SK-N-SH (cell line): ENCODE measurements at regions not wholly inside any gene's neighbourhood (a gene's known extent, or its start where the extent isn't known, plus 50 kb on each side); places are given as distances from the start of the nearest gene placed in this dataset.

ENCODE experiments used
- CTCF ChIA-PET: fragments of 300-600, 350-600 bp; formaldehyde crosslinking; extraction: SDS; loops from one replicate; lab custom pipeline; 2021; lab: Yijun Ruan, JAX
- POLR2A ChIA-PET: fragments of 350-600 bp; sonication (Branson Sonifier 250); formaldehyde crosslinking; extraction: SDS; loops from one replicate; lab custom pipeline; 2020; ENCODE audit warnings: antibody characterized with exemption, inconsistent platforms; lab: Yijun Ruan, JAX
- DNase-seq: peaks from one replicate; pipeline ENCODE4 v3.0.0; 2012
- H2AFZ ChIP-seq: fragments of 200-600 bp; sonication (generic); 2 replicates; pipeline ENCODE4 v1.8.1; 2016; ENCODE audit warnings: antibody characterized with exemption, mild to moderate bottlenecking, low read depth
- H3F3A ChIP-seq: fragments of 200-600 bp; sonication (generic); replicated peaks from 2 replicates; pipeline ENCODE3; 2016; ENCODE audit warnings: antibody characterized with exemption, mild to moderate bottlenecking; ENCODE audit not compliant: insufficient read depth
- H3K27ac ChIP-seq, 2 experiments: fragments of 200-500 bp in 1 of 2; fragments of 200-600 bp in 1 of 2; sonication (Bioruptor generic) in 1 of 2; sonication (generic), shearing (Covaris generic) in 1 of 2; 2 replicates each; pipeline versions ENCODE4 v1.5.1 to v1.6.1; 2014 to 2016; ENCODE audit warnings: low read depth in 2 of 2, inconsistent platforms in 1 of 2, low read length in 1 of 2, mild to moderate bottlenecking in 1 of 2, mixed read lengths in 1 of 2
- H3K27me3 ChIP-seq: fragments of 200-600 bp; sonication (generic), shearing (Covaris generic); 2 replicates; pipeline ENCODE4 v1.6.1; 2016; ENCODE audit warnings: mixed run types; ENCODE audit not compliant: insufficient read depth
- H3K36me3 ChIP-seq, 2 experiments: fragments of 200-500 bp in 1 of 2; fragments of 200-600 bp in 1 of 2; sonication (Bioruptor generic) in 1 of 2; sonication (generic) in 1 of 2; replicated peaks in 1 of 2; 2 replicates each; pipeline versions ENCODE3 to v1.5.1; 2014 to 2016; ENCODE audit warnings: low read length in 1 of 2, mild to moderate bottlenecking in 1 of 2; ENCODE audit not compliant: insufficient read depth in 2 of 2, control insufficient read depth in 1 of 2
- H3K4me1 ChIP-seq, 2 experiments: fragments of 200-500 bp in 1 of 2; fragments of 200-600 bp in 1 of 2; sonication (Bioruptor generic) in 1 of 2; sonication (generic), shearing (Covaris generic) in 1 of 2; 2 replicates each; pipeline versions ENCODE4 v1.5.1 to v1.6.1; 2014 to 2016; ENCODE audit warnings: low read depth in 1 of 2, low read length in 1 of 2, mixed run types in 1 of 2; ENCODE audit not compliant: insufficient read depth in 2 of 2, control insufficient read depth in 1 of 2
- H3K4me2 ChIP-seq: fragments of 200-600 bp; sonication (generic), shearing (Covaris generic); 2 replicates; pipeline ENCODE4 v1.6.1; 2017; ENCODE audit warnings: mixed run types
- H3K4me3 ChIP-seq, 2 experiments: fragments of 200-500 bp in 1 of 2; fragments of 200-600 bp in 1 of 2; sonication (Bioruptor generic) in 1 of 2; sonication (generic), shearing (Covaris generic) in 1 of 2; 2 replicates each; pipeline versions ENCODE4 v1.5.1 to v1.8.1; 2014 to 2016; ENCODE audit warnings: low read depth in 2 of 2, inconsistent platforms in 1 of 2, low read length in 1 of 2, mild to moderate bottlenecking in 1 of 2, mixed read lengths in 1 of 2, moderate library complexity in 1 of 2
- H3K79me2 ChIP-seq: fragments of 200-600 bp; sonication (generic); 2 replicates; pipeline ENCODE4 v1.8.1; 2017; ENCODE audit warnings: mild to moderate bottlenecking; ENCODE audit not compliant: insufficient read depth
- H3K9ac ChIP-seq: fragments of 200-600 bp; sonication (generic); 2 replicates; pipeline ENCODE4 v1.6.1; 2017; ENCODE audit warnings: mixed run types
- H3K9me2 ChIP-seq: fragments of 200-600 bp; sonication (generic); 2 replicates; pipeline ENCODE4 v1.6.1; 2017; ENCODE audit warnings: mixed run types
- H3K9me3 ChIP-seq: fragments of 200-600 bp; sonication (generic); 2 replicates; pipeline ENCODE4 v1.6.1; 2017; ENCODE audit warnings: mixed run types, mild to moderate bottlenecking, moderate library complexity
- H4K20me1 ChIP-seq: fragments of 200-600 bp; sonication (generic); 2 replicates; pipeline ENCODE4 v1.6.1; 2017; ENCODE audit warnings: mild to moderate bottlenecking, mixed run types; ENCODE audit not compliant: insufficient read depth
- CHD2 ChIP-seq: fragments of 150-350 bp; IDR thresholded peaks from 2 replicates; pipeline ENCODE4 v1.6.1; 2018; ENCODE audit warnings: low read length; ENCODE audit not compliant: partially characterized antibody
- CTCF ChIP-seq: fragments of 200-600 bp; sonication (generic); IDR thresholded peaks from 2 replicates; pipeline ENCODE4 v1.6.1; 2017; ENCODE audit warnings: antibody characterized with exemption, mild to moderate bottlenecking, moderate library complexity
- FOSL2 ChIP-seq: IDR thresholded peaks from 2 replicates; pipeline ENCODE4 v1.4.0; 2012; ENCODE audit warnings: low read depth, mild to moderate bottlenecking, moderate library complexity, borderline replicate concordance
- GABPA ChIP-seq: IDR thresholded peaks from 2 replicates; pipeline ENCODE4 v1.4.0; 2012; ENCODE audit warnings: low read depth, mild to moderate bottlenecking
- JUND ChIP-seq: IDR thresholded peaks from 2 replicates; pipeline ENCODE4 v1.4.0; 2012
- NRF1 ChIP-seq: IDR thresholded peaks from 2 replicates; pipeline ENCODE4 v1.6.1; 2012; ENCODE audit warnings: low read depth, mild to moderate bottlenecking, low read length
- POLR2AphosphoS5 ChIP-seq: IDR thresholded peaks from 2 replicates; pipeline ENCODE4 v1.6.1; 2012; ENCODE audit warnings: low read depth, low read length
- RAD21 ChIP-seq: IDR thresholded peaks from 2 replicates; pipeline ENCODE4 v1.6.1; 2012; ENCODE audit warnings: mild to moderate bottlenecking, low read length
- REST ChIP-seq: IDR thresholded peaks from 2 replicates; pipeline ENCODE4 v1.6.1; 2012; ENCODE audit warnings: mild to moderate bottlenecking, low read depth, low read length, moderate library complexity
- SMC3 ChIP-seq: IDR thresholded peaks from 2 replicates; pipeline ENCODE4 v1.6.1; 2012; ENCODE audit warnings: low read depth, low read length, improper control_type of control experiment
- TCF12 ChIP-seq: IDR thresholded peaks from 2 replicates; pipeline ENCODE4 v1.4.0; 2012
- TEAD4 ChIP-seq: IDR thresholded peaks from 2 replicates; pipeline ENCODE4 v1.4.0; 2012; ENCODE audit warnings: mild to moderate bottlenecking, borderline replicate concordance; ENCODE audit not compliant: insufficient read depth
- USF1 ChIP-seq: IDR thresholded peaks from 2 replicates; pipeline ENCODE4 v1.4.0; 2012; ENCODE audit warnings: low read depth, borderline replicate concordance
- WGBS: methylation state at CpG from one replicate; pipeline ENCODE4 v1.1.6; 2017; ENCODE audit warnings: low lambda C conversion rate; 5-methylcytosine and 5-hydroxymethylcytosine counted together
- TF ChIP-seq, protein P1 (sequence below): fragments of 150-350 bp; IDR thresholded peaks from 2 replicates; pipeline ENCODE4 v1.6.1; 2017; ENCODE audit warnings: antibody characterized with exemption, low read length, low read depth, borderline replicate concordance
- TF ChIP-seq, protein P2 (sequence below): fragments of 150-350 bp; IDR thresholded peaks from 2 replicates; pipeline ENCODE4 v1.6.1; 2016; ENCODE audit warnings: mild to moderate bottlenecking, low read depth, low read length

GRCh38 chr10:63887600-63888370 is 366.6 kb downstream of the REEP3 start (continued):
- TF ChIP-seq, protein P1, sequence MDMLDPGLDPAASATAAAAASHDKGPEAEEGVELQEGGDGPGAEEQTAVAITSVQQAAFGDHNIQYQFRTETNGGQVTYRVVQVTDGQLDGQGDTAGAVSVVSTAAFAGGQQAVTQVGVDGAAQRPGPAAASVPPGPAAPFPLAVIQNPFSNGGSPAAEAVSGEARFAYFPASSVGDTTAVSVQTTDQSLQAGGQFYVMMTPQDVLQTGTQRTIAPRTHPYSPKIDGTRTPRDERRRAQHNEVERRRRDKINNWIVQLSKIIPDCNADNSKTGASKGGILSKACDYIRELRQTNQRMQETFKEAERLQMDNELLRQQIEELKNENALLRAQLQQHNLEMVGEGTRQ, result no peak

GRCh38 chr10:63889803-63890202 is 368.6 kb downstream of the REEP3 start:
- Histone ChIP-seq H2AFZ (no peak overlapping the region), H3K9me3 (no peaks in the 10 kb centered on the region), H4K20me1 (no peaks in the 10 kb centered on the region), H3F3A (no peaks in the 10 kb centered on the region), H3K36me3 (no peaks in the 10 kb centered on the region), H3K79me2 (no peaks in the 10 kb centered on the region), H3K27me3 (no peaks in the 10 kb centered on the region), H3K4me3 (no peak overlapping the region), H3K4me2 (0 out of 2 replicates have a peak overlapping the region, but pooled peaks have one; percentile 12), H3K4me1 (no peaks in the 10 kb centered on the region), H3K9ac (no peak overlapping the region), H3K9me2 (no peaks in the 10 kb centered on the region), H3K27ac (no peak overlapping the region)
- CTCF ChIA-PET, result no interaction called here
- TF ChIP-seq REST (no peak), USF1 (no peak), GABPA (no peak), RAD21 (no peak), TCF12 (no peak), JUND (no peak), TEAD4 (no peak), CTCF (no peak), NRF1 (no peak), CHD2 (no peak), SMC3 (no peak), FOSL2 (no peak), POLR2AphosphoS5 (no peak)
- TF ChIP-seq, protein P2, sequence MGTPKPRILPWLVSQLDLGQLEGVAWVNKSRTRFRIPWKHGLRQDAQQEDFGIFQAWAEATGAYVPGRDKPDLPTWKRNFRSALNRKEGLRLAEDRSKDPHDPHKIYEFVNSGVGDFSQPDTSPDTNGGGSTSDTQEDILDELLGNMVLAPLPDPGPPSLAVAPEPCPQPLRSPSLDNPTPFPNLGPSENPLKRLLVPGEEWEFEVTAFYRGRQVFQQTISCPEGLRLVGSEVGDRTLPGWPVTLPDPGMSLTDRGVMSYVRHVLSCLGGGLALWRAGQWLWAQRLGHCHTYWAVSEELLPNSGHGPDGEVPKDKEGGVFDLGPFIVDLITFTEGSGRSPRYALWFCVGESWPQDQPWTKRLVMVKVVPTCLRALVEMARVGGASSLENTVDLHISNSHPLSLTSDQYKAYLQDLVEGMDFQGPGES, result no peak
- no peak for DNase-seq
- POLR2A ChIA-PET, result no interaction called here
- 16% methylated on average over 4 of the region's 4 CpGs for whole genome bisulfite sequencing
